Calu3 (cell line): ENCODE measurements at regions not wholly inside any gene's neighbourhood (a gene's known extent, or its start where the extent isn't known, plus 50 kb on each side); places are given as distances from the start of the nearest gene placed in this dataset.
"Not testable (repeated sequence)": the region's sequence is repeated elsewhere in the genome, so short reads cannot be mapped to it uniquely, and the experiment has no call there.

ENCODE experiments used
- BruUV-seq: library from RNA; stranded (reverse); fragments of 400-500 nt; replicated peaks from 2 replicates; lab custom pipeline; 2021; lab: Mats Ljungman, UMichigan
- CTCF ChIA-PET: fragments of 300-600 bp; sonication (Branson Sonifier 250); formaldehyde crosslinking; loops from one replicate; lab custom pipeline; 2022; ENCODE audit warnings: antibody characterized with exemption; lab: Charles Lee
- DNase-seq: peaks from one replicate; pipeline ENCODE4 v3.0.0; 2022
- H3K27ac Mint-ChIP-seq: one replicate; pipeline ENCODE4 v1.8.0; 2022; ENCODE audit warnings: mixed read lengths; ENCODE audit not compliant: unreplicated experiment
- H3K27me3 Mint-ChIP-seq: one replicate; pipeline ENCODE4 v1.8.0; 2022; ENCODE audit warnings: mixed read lengths; ENCODE audit not compliant: unreplicated experiment
- H3K36me3 Mint-ChIP-seq: one replicate; pipeline ENCODE4 v1.8.0; 2022; ENCODE audit warnings: mild to moderate bottlenecking, moderate library complexity, mixed read lengths; ENCODE audit not compliant: insufficient read depth, unreplicated experiment
- H3K4me1 Mint-ChIP-seq: one replicate; pipeline ENCODE4 v1.8.0; 2022; ENCODE audit warnings: mild to moderate bottlenecking, low read depth, mixed read lengths; ENCODE audit not compliant: unreplicated experiment
- H3K4me3 Mint-ChIP-seq: one replicate; pipeline ENCODE4 v1.8.0; 2022; ENCODE audit warnings: mild to moderate bottlenecking, low read depth, moderate library complexity, mixed read lengths; ENCODE audit not compliant: unreplicated experiment
- H3K9me3 Mint-ChIP-seq: one replicate; pipeline ENCODE4 v1.8.0; 2022; ENCODE audit warnings: low read depth, mixed read lengths; ENCODE audit not compliant: unreplicated experiment
- intact Hi-C: fragments of 100-400 bp; cut with micrococcal nuclease; formaldehyde crosslinking; loops from one replicate; pipeline ENCODE4 v1.10.0; 2022; ENCODE audit not compliant: unreplicated experiment
- TF ChIP-seq, protein P1 (sequence below): fragments of 200-600 bp; IDR thresholded peaks from one replicate; pipeline ENCODE4 v1.8.0; 2022; ENCODE audit warnings: antibody characterized with exemption; ENCODE audit not compliant: unreplicated experiment

- BruUV-seq, H3K27ac Mint-ChIP-seq, H3K4me3 Mint-ChIP-seq, H3K4me1 Mint-ChIP-seq, H3K9me3 Mint-ChIP-seq, intact Hi-C loops, H3K36me3 Mint-ChIP-seq, DNase-seq: not testable (repeated sequence)
- CTCF ChIA-PET = interaction anchor here (0.6 kb wide), 1 partner anchor 11 kb away, joined by 5 read pairs; no protein-coding TSS in a partner anchor
- peaks cover 99% of the 10 kb centered on the region for H3K27me3 Mint-ChIP-seq
Observed at GRCh38 chr15:75783566-75783965, 59.7 kb upstream of the UBE2Q2 start.

DNA sequence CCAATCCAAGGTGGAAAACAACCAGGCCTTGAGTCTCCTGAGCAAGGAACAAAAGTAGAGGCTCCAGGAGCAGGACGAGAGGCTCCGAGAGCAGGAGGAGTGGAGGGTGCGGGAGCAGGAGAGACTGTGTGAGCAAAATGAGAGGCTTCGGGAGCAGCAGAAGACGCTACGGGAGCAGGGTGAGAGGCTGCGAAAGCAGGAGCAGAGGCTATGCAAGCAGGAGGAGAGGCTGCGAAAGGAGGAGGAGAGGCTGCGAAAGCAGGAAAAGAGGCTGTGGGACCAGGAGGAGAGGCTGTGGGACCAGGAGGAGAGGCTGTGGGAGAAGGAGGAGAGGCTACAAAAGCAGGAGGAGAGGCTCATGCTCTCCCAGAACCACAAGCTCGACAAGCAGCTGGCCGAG lies 60.3 kb upstream of the UBE2Q2 start:
- no peaks in the 10 kb centered on the region for H3K9me3 Mint-ChIP-seq
- no peaks in the 10 kb centered on the region for H3K4me1 Mint-ChIP-seq
- no peak overlapping the region for H3K27ac Mint-ChIP-seq
- no peaks in the 10 kb centered on the region for H3K36me3 Mint-ChIP-seq
- CTCF ChIA-PET = interaction anchor here (0.5 kb wide), 1 partner anchor 27 kb away, joined by 3 read pairs; no protein-coding TSS in a partner anchor
- no peak overlapping the region for H3K4me3 Mint-ChIP-seq
- peaks cover 99% of the 10 kb centered on the region for H3K27me3 Mint-ChIP-seq
- no TSS peak for BruUV-seq
- TF ChIP-seq, protein P1, sequence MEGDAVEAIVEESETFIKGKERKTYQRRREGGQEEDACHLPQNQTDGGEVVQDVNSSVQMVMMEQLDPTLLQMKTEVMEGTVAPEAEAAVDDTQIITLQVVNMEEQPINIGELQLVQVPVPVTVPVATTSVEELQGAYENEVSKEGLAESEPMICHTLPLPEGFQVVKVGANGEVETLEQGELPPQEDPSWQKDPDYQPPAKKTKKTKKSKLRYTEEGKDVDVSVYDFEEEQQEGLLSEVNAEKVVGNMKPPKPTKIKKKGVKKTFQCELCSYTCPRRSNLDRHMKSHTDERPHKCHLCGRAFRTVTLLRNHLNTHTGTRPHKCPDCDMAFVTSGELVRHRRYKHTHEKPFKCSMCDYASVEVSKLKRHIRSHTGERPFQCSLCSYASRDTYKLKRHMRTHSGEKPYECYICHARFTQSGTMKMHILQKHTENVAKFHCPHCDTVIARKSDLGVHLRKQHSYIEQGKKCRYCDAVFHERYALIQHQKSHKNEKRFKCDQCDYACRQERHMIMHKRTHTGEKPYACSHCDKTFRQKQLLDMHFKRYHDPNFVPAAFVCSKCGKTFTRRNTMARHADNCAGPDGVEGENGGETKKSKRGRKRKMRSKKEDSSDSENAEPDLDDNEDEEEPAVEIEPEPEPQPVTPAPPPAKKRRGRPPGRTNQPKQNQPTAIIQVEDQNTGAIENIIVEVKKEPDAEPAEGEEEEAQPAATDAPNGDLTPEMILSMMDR = no peak
- intact Hi-C loops = no loop called here
- no peak for DNase-seq

GRCh38 chr15:75780995-75781394 lies 62.3 kb upstream of the UBE2Q2 start:
- CTCF ChIA-PET, BruUV-seq, intact Hi-C loops: not testable (repeated sequence)

GRCh38 chr15:75779504-75779903 lies 63.7 kb upstream of the UBE2Q2 start:
- DNase-seq = no peak
- intact Hi-C loops = no loop called here
- Mint-ChIP-seq H3K27me3 (peaks cover 68% of the 10 kb centered on the region), H3K9me3 (no peaks in the 10 kb centered on the region), H3K36me3 (no peaks in the 10 kb centered on the region), H3K4me3 (no peak overlapping the region), H3K4me1 (peaks cover 9% of the 10 kb centered on the region), H3K27ac (no peak overlapping the region)
- TF ChIP-seq, protein P1 = no peak
- no TSS peak for BruUV-seq
- CTCF ChIA-PET = no interaction called here

More at GRCh38 chr15:75780995-75781394, 62.3 kb upstream of the UBE2Q2 start:
- peaks cover 83% of the 10 kb centered on the region for H3K27me3 Mint-ChIP-seq
- H3K9me3 Mint-ChIP-seq, DNase-seq, H3K36me3 Mint-ChIP-seq, H3K4me3 Mint-ChIP-seq, H3K27ac Mint-ChIP-seq, H3K4me1 Mint-ChIP-seq: not testable (repeated sequence)

- H3K27ac Mint-ChIP-seq, BruUV-seq, H3K36me3 Mint-ChIP-seq, DNase-seq, H3K9me3 Mint-ChIP-seq, H3K4me3 Mint-ChIP-seq, H3K4me1 Mint-ChIP-seq, intact Hi-C loops: not testable (repeated sequence)
- H3K27me3 Mint-ChIP-seq = peaks cover 44% of the 10 kb centered on the region
- CTCF ChIA-PET = interaction anchor here (0.5 to 1.8 kb wide), 2 partner anchors 25 to 288 kb away, joined by 5 to 7 read pairs; no protein-coding TSS in a partner anchor
Observed at GRCh38 chr15:75776871-75777610, 64.4 kb upstream of the CSPG4 start.
